ENCODE measurements at regions not wholly inside any gene's neighbourhood (a gene's known extent, or its start where the extent isn't known, plus 50 kb on each side); places are given as distances from the start of the nearest gene placed in this dataset.

DNA sequence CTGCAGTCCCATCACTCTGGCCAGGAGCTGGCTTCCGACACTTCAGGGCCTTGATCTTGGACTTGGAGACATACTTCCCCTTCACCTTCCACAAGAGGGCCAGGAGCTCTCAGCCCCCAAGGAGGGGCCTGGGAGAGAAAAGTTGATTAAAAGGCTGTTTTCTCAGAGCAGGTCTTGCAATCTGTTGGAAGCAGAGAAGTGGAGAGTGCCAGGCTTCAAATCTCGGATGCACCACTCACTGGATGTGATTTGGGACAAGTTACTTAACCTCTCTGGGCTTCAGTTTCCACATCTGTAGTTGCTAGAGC, 255.3 kb downstream of the CYP26B1 start:
- intact Hi-C loops (cut with DNase I, micrococcal nuclease) = no loop called here
- ATAC-seq = no peak
- no peaks in the 10 kb centered on the region for H3K4me1 ChIP-seq (ENCODE audit: low read depth)
- DNase-seq = no peak
- TF ChIP-seq, protein P1, sequence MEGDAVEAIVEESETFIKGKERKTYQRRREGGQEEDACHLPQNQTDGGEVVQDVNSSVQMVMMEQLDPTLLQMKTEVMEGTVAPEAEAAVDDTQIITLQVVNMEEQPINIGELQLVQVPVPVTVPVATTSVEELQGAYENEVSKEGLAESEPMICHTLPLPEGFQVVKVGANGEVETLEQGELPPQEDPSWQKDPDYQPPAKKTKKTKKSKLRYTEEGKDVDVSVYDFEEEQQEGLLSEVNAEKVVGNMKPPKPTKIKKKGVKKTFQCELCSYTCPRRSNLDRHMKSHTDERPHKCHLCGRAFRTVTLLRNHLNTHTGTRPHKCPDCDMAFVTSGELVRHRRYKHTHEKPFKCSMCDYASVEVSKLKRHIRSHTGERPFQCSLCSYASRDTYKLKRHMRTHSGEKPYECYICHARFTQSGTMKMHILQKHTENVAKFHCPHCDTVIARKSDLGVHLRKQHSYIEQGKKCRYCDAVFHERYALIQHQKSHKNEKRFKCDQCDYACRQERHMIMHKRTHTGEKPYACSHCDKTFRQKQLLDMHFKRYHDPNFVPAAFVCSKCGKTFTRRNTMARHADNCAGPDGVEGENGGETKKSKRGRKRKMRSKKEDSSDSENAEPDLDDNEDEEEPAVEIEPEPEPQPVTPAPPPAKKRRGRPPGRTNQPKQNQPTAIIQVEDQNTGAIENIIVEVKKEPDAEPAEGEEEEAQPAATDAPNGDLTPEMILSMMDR (IDR thresholded peaks at IDR 0.05) = no peak
- no peaks in the 10 kb centered on the region for H3K36me3 ChIP-seq (ENCODE audit: low read depth)
- no peaks in the 10 kb centered on the region for H3K9me3 ChIP-seq
- H3K4me3 ChIP-seq = no peak overlapping the region

DNA sequence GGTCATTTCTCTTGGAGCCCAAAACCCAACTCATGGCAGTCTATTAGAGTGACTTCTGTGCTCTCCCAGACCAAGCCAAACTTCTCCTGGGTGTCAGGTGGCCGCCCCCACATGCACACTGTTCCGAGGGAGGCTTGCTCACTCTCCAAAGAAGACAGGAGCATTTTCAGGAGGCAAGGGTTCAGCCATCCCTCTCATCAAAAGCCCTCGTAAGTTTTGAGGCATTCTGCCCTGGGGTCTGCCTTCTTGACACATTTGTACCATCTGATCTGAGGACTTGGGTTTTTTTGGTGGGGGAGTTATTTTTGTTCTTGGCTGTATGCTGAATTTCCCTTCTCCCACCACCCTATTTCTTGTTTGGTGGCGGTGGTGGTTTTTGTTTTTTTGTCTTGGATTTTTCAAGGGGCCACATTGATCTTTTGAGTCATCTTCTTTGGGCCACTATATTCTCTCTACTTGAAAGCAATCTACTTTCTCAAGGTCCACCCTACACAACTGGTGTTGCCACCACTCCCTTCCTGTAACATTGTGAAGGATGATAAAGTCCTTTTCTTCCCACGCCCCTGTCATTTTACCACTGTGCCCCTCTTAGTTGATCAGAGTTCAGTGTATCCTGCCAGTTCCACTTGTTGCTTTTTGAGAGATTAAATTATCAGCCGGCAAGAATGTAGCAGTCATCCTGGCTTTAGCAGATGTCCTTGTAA, 255.8 kb downstream of the CYP26B1 start:
- intact Hi-C loops (cut with DNase I, micrococcal nuclease) = no loop called here
- no peaks in the 10 kb centered on the region for H3K36me3 ChIP-seq (ENCODE audit: low read depth)
- no peak for ATAC-seq
- no peaks in the 10 kb centered on the region for H3K4me1 ChIP-seq (ENCODE audit: low read depth)
- no peak overlapping the region for H3K4me3 ChIP-seq
- no peaks in the 10 kb centered on the region for H3K9me3 ChIP-seq
- TF ChIP-seq, protein P1 (IDR thresholded peaks at IDR 0.05) = no peak
- no peak for DNase-seq

- DNase-seq (no peak), ATAC-seq (no peak)
- Histone ChIP-seq H3K36me3 (ENCODE audit: low read depth) (no peaks in the 10 kb centered on the region), H3K9me3 (no peaks in the 10 kb centered on the region), H3K4me1 (ENCODE audit: low read depth) (no peaks in the 10 kb centered on the region), H3K4me3 (no peak overlapping the region)
- TF ChIP-seq, protein P1 (IDR thresholded peaks at IDR 0.05) = no peak
- intact Hi-C loops (cut with DNase I, micrococcal nuclease) = no loop called here
Observed at GRCh38 chr2:71891155-71891554, 256.5 kb downstream of the CYP26B1 start.

DNA sequence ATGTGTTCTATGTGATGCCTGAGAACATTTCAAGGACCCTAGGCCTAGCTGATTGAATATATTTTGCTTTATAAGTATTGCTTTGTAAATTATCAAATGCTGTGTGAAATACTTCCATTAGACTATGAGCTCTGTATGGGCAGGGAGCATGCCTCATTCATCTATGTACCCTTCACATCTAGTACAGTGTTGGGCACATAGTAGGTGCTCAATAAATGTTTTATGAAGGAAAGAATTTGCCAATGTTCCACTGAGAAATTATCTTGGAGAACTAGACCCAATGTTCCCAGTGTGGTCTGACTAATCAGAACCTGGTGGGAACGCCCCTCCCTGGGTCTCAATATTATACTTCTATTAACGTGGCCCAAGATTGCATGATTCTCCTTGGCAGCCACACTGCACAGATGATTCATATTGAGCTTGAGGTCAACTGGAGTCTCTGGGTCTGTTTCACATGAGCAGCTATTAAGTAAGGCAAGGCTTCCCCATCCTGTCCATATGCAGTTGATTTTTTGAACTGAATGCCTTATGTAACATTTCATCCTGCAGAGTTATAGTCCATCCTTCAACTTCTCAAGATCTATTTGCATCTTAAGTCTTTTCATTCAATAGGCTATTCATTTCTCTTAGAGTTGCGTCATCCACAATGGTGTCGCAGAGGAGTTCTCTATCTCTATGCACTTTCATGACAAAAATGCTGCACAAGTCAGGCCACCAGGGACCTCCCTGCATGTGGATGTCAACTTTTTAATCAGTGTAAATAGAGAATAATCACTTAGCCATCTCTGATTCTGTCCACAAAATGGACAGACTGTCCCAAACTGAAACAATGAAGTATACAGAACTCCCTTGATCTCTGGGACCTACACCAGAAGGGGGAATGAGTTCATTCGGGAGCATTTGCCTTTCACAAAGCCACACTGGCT, 257.6 kb downstream of the CYP26B1 start:
- no peaks in the 10 kb centered on the region for H3K36me3 ChIP-seq (ENCODE audit: low read depth)
- intact Hi-C loops (cut with DNase I, micrococcal nuclease) = no loop called here
- no peak overlapping the region for H3K4me3 ChIP-seq
- DNase-seq = no peak
- H3K4me1 ChIP-seq (ENCODE audit: low read depth) = no peaks in the 10 kb centered on the region
- H3K9me3 ChIP-seq = no peaks in the 10 kb centered on the region
- TF ChIP-seq, protein P1 (IDR thresholded peaks at IDR 0.05) = no peak
- ATAC-seq = no peak

DNA sequence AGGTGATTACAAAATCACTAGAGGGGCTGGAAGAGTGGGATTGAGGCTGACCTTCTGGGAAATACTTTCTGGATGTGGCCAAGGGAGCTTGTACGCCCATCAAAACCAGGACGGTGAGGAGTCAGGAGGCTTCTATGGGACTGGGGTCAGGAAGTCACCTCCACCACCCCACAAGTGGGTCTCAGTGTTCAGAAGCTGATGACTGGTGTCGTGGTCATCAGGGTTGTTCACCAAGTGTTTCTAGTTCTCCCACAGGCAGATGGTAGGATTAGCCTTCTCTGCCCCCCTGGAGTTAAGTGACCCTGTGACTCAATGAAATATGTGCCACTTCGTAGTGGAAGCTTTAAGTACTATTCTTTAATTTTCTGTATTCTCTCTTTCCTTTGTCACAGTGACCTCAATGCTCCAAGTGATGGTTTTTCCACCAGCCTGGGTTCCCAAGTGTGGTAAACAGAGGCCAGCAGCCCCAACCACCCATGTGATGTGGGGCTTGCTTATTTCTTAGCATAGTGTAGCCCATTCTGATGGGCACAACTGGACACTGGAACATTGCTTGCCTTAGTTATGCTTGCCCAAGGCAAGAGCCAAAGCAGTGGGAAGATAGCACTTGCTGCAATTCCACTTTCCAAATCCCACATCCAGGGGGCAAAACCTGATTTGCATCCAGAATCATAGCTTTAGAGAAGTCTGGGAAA, 258.8 kb downstream of the CYP26B1 start:
- no peaks in the 10 kb centered on the region for H3K9me3 ChIP-seq
- no peak overlapping the region for H3K4me3 ChIP-seq
- no peaks in the 10 kb centered on the region for H3K4me1 ChIP-seq (ENCODE audit: low read depth)
- no peaks in the 10 kb centered on the region for H3K36me3 ChIP-seq (ENCODE audit: low read depth)
- intact Hi-C loops (cut with DNase I, micrococcal nuclease) = no loop called here
- TF ChIP-seq, protein P1 (IDR thresholded peaks at IDR 0.05) = no peak
- DNase-seq (no peak), ATAC-seq (no peak)

Data from mucosa of descending colon (tissue), 3 donors.